GM10266 (cell line): ENCODE measurements at regions not wholly inside any gene's neighbourhood (a gene's known extent, or its start where the extent isn't known, plus 50 kb on each side); places are given as distances from the start of the nearest gene placed in this dataset.

Experiments used
- DNase-seq: peaks from one replicate; pipeline ENCODE4 v3.0.0; 2012; ENCODE audit errors: extremely low spot score
- TF ChIP-seq, protein P1 (sequence below): IDR thresholded peaks from 2 replicates; pipeline ENCODE4 v1.5.1; 2012; ENCODE audit warnings: mild to moderate bottlenecking, low read depth; ENCODE audit not compliant: control insufficient read depth, insufficient read depth; ENCODE audit errors: missing control alignments

DNA sequence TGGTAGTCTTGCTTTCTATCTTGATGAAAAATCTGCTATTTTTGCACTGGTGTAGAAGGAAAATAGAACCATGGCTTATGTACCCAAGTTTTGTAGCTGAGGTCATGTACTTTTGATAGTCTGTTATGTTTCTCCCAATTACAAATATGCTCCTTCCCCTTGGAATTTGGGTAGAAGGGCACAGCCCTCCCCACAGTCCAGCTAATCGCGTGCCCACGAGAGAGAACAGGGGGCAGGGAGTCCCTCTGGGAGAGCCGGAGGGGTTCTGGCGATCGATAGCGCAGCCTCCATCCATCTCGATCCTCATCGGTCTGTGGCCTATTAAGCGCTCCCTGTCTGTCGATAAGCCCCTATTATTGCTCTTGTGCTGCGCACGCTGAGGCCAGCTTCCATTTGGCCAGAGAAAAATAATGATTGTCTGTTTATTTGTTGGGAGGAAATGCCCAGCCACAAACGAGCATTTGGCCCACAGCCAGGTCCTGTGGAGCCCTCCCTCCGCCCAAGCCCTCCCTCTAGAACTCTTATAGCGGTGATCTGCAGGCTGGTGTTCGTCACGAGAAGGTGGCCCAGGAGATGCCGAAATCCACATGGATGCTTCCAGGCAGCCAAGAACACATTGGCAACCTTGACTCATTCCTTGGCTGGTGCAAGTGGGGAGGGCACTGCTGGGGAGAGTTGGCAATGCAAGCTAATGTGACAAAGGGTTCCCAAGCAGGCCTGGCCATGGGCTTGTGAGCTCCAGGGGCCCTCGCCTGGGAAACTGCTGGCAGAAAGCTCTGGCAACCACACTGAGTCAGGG is 134.7 kb upstream of the TNR start:
- no peak for DNase-seq
- TF ChIP-seq, protein P1, sequence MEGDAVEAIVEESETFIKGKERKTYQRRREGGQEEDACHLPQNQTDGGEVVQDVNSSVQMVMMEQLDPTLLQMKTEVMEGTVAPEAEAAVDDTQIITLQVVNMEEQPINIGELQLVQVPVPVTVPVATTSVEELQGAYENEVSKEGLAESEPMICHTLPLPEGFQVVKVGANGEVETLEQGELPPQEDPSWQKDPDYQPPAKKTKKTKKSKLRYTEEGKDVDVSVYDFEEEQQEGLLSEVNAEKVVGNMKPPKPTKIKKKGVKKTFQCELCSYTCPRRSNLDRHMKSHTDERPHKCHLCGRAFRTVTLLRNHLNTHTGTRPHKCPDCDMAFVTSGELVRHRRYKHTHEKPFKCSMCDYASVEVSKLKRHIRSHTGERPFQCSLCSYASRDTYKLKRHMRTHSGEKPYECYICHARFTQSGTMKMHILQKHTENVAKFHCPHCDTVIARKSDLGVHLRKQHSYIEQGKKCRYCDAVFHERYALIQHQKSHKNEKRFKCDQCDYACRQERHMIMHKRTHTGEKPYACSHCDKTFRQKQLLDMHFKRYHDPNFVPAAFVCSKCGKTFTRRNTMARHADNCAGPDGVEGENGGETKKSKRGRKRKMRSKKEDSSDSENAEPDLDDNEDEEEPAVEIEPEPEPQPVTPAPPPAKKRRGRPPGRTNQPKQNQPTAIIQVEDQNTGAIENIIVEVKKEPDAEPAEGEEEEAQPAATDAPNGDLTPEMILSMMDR = no peak

DNA sequence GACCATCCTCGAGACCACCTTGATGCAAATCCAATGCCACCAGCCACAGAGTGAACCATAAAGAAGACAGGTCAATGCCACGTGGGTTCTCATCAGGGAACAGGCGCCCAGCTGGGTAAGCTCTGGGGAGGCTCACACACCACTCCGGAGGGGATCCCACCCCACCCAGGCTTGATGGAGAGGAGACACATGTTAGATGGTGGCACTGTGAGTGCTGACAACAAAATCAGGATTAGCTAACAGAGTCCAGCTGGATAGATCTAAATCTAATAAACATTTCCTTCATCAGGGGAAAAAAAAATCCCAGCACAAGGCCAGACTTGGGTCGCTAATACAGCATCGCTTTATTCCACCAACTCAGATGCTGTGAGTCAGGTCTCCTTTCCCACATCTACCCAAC is 132.2 kb upstream of the TNR start:
- TF ChIP-seq, protein P1 = no peak

DNA sequence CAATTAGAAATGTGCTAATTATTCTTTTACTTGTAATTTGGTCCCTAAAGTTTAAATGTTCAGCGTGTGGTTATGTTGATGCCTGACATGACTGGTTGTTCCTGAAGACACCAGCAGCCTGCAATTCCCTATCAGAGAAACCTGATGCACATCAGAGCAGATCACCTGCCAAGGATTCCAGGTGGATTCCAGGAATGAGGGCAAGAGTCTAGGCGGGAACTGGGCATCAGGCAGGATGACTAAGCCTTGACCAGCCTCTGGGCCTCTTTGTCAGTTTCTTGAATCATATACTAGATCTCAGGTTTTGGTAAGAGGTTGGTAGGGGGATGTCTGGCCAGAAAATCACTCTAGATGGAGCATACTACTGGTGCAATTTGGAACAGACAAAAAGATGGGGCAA is 130.7 kb upstream of the TNR start:
- TF ChIP-seq, protein P1 = no peak
- DNase-seq = no peak

More for the DNA sequence above, 132.2 kb upstream of the TNR start:
- no peak for DNase-seq

DNA sequence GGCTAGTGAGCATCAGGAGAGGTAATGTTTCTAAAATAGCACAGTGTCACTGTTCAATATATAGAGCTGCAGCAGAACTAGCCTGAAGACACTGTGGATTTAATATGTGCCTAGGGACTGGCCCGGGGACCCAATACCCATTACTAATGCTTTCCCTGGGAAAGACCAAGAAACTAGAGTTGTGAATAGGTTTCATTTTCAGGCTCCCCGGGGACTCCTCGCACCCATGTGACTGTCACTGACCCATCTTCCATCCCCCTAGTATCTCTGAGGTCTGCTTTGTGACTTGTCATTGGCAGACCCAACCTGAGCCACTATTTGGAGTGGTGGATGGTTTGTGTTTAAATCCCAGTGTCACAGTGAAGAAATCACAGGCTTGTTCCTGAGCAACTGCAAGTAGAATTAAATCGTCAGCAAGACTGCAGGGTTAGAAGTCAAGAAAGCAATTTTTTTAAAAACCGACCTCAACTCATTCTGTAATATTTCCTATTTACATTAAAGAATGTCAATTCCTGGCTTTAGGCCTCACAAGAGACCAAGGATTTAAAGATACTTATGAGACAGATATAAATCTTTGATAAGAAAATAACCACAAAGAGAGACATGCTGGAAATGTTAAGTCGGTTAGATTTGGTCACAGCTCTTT is 130.0 kb upstream of the TNR start:
- DNase-seq = peak; percentile 40
- TF ChIP-seq, protein P1 = no peak

DNA sequence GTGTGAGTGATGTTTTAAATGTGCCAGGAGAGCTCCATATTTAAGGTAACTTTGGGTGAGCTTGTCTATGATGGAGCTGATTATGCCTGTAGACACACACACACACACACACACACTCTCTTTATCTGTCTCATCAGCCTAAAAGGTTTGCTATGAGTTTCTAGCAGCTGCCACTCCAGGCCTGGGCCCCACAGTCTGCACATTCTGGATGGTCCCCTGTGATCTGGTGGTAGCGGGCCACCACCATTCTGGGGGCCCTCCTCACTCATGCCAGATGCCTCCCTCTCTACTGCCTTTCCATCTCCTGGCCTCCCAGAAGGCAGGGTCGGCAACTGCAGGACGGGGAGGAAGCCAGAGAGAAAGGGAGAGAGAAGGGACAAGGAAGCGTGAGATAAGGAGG is 129.2 kb upstream of the TNR start:
- TF ChIP-seq, protein P1 = no peak
- DNase-seq = no peak

DNA sequence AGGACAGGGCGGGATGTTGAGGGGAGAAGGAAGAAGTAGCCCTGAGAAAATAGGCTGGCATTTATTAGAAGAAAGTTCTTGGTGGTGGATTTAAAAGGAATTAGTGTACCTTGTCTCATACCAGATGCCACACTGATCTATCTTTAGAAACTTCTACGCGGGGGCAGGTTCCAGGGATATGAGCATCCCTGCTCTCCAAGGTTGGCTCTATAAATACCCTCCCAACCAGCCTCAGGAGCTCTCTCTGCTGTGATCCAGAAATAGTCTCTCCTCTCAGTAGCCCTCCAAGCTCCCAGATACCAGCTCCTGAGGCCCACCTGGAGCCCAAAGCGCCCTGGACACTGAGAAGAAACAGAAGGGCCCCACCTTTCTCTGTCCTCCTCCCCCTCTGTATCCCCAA is 128.3 kb upstream of the TNR start:
- no peak for DNase-seq
- TF ChIP-seq, protein P1 = no peak

DNA sequence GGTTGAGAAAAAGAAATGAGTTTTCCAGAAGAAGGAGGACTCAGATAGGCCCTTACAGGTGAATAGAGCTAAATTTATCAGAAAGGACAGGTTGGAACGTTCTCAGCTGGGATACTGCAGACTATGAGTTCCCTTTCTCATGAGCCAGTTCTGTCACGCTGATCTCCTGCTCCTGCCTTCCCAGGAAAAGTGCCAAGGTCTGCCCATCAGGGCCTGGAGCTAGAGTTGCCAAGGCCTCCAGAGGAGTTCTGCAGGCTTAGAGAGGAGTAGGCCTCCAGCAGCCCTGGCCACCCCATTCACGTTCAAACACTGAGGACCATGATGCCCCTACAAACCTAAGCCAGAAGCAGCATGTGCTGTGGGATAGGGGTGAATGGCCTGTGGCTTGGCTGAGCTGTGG is 126.8 kb upstream of the TNR start:
- DNase-seq = no peak
- TF ChIP-seq, protein P1 = no peak
